Testis (tissue), 2 donors: ENCODE measurements at regions not wholly inside any gene's neighbourhood (a gene's known extent, or its start where the extent isn't known, plus 50 kb on each side); places are given as distances from the start of the nearest gene placed in this dataset.

Experiments used
- DNase-seq: peaks from one replicate; pipeline ENCODE4 v3.0.0-alpha.2; 2019
- H3K27ac ChIP-seq, 2 donors: fragments of 200-600 bp; sonication (generic); one replicate each; pipeline ENCODE4 v1.5.1; 2019
- H3K27me3 ChIP-seq: fragments of 200-600 bp; sonication (generic); one replicate; pipeline ENCODE4 v1.5.1; 2019
- H3K36me3 ChIP-seq: fragments of 200-600 bp; sonication (generic); one replicate; pipeline ENCODE4 v1.5.1; 2017; ENCODE audit warnings: low read depth; ENCODE audit errors: missing control alignments
- H3K4me1 ChIP-seq: fragments of 200-600 bp; sonication (generic); one replicate; pipeline ENCODE4 v1.5.1; 2019
- H3K4me3 ChIP-seq, 2 donors: fragments of 200-600 bp; sonication (generic); one replicate each; pipeline ENCODE4 v1.5.1; 2017 to 2019
- H3K9me3 ChIP-seq: fragments of 200-600 bp; sonication (generic); one replicate; pipeline ENCODE4 v1.5.1; 2017
- POLR2A ChIP-seq: fragments of 450-650 bp; IDR thresholded peaks from one replicate; pipeline ENCODE4 v1.6.1; 2017; ENCODE audit warnings: antibody characterized with exemption, mild to moderate bottlenecking, moderate library complexity
- WGBS, 2 donors: methylation state at CpG; one replicate each; pipeline ENCODE4 v1.1.5; 2018; 5-methylcytosine and 5-hydroxymethylcytosine counted together
- intact Hi-C: fragments of 100-400 bp; cut with DNase I; formaldehyde crosslinking; loops from one replicate; pipeline ENCODE4 v1.15.1; 2023; ENCODE audit warnings: low total_unique reads
- TF ChIP-seq, protein P1 (sequence below), 3 experiments: fragments of 450-650 bp in 2 of 3; fragments of 200-600 bp in 1 of 3; sonication (generic) in 1 of 3; IDR thresholded peaks; one replicate each; pipeline ENCODE4 v1.5.1; 2016 to 2019; ENCODE audit warnings: antibody characterized with exemption in 3 of 3, mild to moderate bottlenecking in 2 of 3, moderate library complexity in 1 of 3

DNA sequence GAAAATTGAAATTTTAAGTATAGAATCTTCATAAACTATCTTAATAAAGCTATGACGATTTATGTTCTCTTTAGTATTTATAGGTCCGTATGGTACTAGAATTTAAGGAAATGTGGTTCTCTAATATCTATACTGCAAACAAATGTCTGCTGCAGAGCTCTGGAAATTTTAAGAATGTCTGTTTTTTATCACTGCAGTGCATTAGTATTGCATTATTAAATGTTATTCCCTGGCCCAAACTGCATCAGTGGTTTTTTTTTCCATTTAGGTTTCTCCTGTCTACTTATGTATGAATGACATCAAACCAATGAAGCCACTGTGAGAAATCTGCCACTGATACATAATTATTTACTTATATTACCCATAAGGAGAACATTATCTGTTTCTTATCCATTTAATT, 211.4 kb upstream of the CD180 start:
- no peaks in the 10 kb centered on the region for H3K27me3 ChIP-seq
- H3K27ac ChIP-seq, result no peak overlapping the region
- H3K4me3 ChIP-seq, result no peak overlapping the region
- DNase-seq, result no peak
- H3K9me3 ChIP-seq, result no peaks in the 10 kb centered on the region
- H3K36me3 ChIP-seq, result no peaks in the 10 kb centered on the region
- 65 to 67% methylated on average over 2 of the region's 2 CpGs for WGBS, 2 donors
- intact Hi-C loops, result no loop called here
- no peaks in the 10 kb centered on the region for H3K4me1 ChIP-seq
- TF ChIP-seq, protein P1, sequence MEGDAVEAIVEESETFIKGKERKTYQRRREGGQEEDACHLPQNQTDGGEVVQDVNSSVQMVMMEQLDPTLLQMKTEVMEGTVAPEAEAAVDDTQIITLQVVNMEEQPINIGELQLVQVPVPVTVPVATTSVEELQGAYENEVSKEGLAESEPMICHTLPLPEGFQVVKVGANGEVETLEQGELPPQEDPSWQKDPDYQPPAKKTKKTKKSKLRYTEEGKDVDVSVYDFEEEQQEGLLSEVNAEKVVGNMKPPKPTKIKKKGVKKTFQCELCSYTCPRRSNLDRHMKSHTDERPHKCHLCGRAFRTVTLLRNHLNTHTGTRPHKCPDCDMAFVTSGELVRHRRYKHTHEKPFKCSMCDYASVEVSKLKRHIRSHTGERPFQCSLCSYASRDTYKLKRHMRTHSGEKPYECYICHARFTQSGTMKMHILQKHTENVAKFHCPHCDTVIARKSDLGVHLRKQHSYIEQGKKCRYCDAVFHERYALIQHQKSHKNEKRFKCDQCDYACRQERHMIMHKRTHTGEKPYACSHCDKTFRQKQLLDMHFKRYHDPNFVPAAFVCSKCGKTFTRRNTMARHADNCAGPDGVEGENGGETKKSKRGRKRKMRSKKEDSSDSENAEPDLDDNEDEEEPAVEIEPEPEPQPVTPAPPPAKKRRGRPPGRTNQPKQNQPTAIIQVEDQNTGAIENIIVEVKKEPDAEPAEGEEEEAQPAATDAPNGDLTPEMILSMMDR (IDR thresholded peaks at IDR 0.05), result no peak
- no peak for TF ChIP-seq POLR2A

- H3K36me3 ChIP-seq, result no peaks in the 10 kb centered on the region
- H3K9me3 ChIP-seq, result no peaks in the 10 kb centered on the region
- TF ChIP-seq, protein P1 (IDR thresholded peaks at IDR 0.05), result no peak
- TF ChIP-seq POLR2A, result no peak
- H3K27ac ChIP-seq, result no peak overlapping the region
- intact Hi-C loops, result no loop called here
- no peaks in the 10 kb centered on the region for H3K27me3 ChIP-seq
- no peak for DNase-seq
- H3K4me3 ChIP-seq, result no peak overlapping the region
- H3K4me1 ChIP-seq, result no peaks in the 10 kb centered on the region
- 86 to 91% methylated on average over 3 of the region's 3 CpGs for WGBS, 2 donors
Measured at GRCh38 chr5:67405755-67406154, 209.2 kb upstream of the CD180 start.

DNA sequence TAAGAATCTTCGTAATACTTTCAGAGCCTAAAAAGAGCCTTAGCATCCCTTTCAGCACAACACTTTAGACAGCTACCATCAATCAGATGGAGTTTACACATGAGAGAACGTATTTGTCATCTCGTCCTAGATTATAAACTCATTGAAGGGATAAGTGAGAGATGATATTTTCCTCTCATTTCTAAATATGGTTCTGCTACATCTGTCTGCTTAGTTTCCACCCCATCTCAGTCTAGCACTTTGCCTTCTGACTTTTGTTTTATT, 208.4 kb upstream of the CD180 start:
- TF ChIP-seq, protein P1 (IDR thresholded peaks at IDR 0.05), result no peak
- TF ChIP-seq POLR2A, result no peak
- no peaks in the 10 kb centered on the region for H3K27me3 ChIP-seq
- no peaks in the 10 kb centered on the region for H3K4me1 ChIP-seq
- intact Hi-C loops, result no loop called here
- H3K36me3 ChIP-seq, result no peaks in the 10 kb centered on the region
- 70 to 85% methylated on average over 3 of the region's 3 CpGs for WGBS, 2 donors
- H3K27ac ChIP-seq, result no peak overlapping the region
- DNase-seq, result no peak
- no peak overlapping the region for H3K4me3 ChIP-seq
- H3K9me3 ChIP-seq, result no peaks in the 10 kb centered on the region

GRCh38 chr5:67404256-67405100, 207.9 kb upstream of the CD180 start:
- no peak overlapping the region for H3K27ac ChIP-seq
- TF ChIP-seq, protein P1 (IDR thresholded peaks at IDR 0.05), result no peak
- TF ChIP-seq POLR2A, result no peak
- H3K4me3 ChIP-seq, result no peak overlapping the region
- intact Hi-C loops, result no loop called here
- H3K27me3 ChIP-seq, result no peaks in the 10 kb centered on the region
- no peak for DNase-seq
- H3K9me3 ChIP-seq, result no peaks in the 10 kb centered on the region
- WGBS, 2 donors, result 86 to 93% methylated on average over 6 of the region's 6 CpGs
- H3K4me1 ChIP-seq, result no peaks in the 10 kb centered on the region
- no peaks in the 10 kb centered on the region for H3K36me3 ChIP-seq

- Histone ChIP-seq H3K4me3 (no peak overlapping the region), H3K9me3 (no peaks in the 10 kb centered on the region), H3K27ac (no peak overlapping the region), H3K36me3 (no peaks in the 10 kb centered on the region), H3K27me3 (no peaks in the 10 kb centered on the region), H3K4me1 (no peaks in the 10 kb centered on the region)
- WGBS, 2 donors, result 43 to 59% methylated on average over 5 of the region's 5 CpGs
- intact Hi-C loops, result no loop called here
- TF ChIP-seq POLR2A, result no peak
- TF ChIP-seq, protein P1 (IDR thresholded peaks at IDR 0.05), result no peak
- DNase-seq, result no peak
Measured at GRCh38 chr5:67402526-67402925, 205.9 kb upstream of the CD180 start.
